Thyroid gland (tissue), 4 donors: ENCODE measurements at regions not wholly inside any gene's neighbourhood (a gene's known extent, or its start where the extent isn't known, plus 50 kb on each side); places are given as distances from the start of the nearest gene placed in this dataset.

Experiments
- CTCF ChIP-seq, 6 experiments: fragments of 200-600 bp in 3 of 6; fragments of 450-650 bp in 3 of 6; sonication (generic) in 3 of 6; IDR thresholded peaks; one replicate each; pipeline ENCODE4 v1.5.1; 2016 to 2019; ENCODE audit warnings: antibody characterized with exemption in 6 of 6, mild to moderate bottlenecking in 2 of 6, inconsistent platforms in 1 of 6, moderate library complexity in 1 of 6
- POLR2A ChIP-seq, 2 donors: fragments of 450-650 bp; IDR thresholded peaks; one replicate each; pipeline ENCODE4 v1.6.1; 2017; ENCODE audit warnings: antibody characterized with exemption in 2 of 2, mild to moderate bottlenecking in 2 of 2, moderate library complexity in 1 of 2

GRCh38 chr20:6410721-6411120 is 287.9 kb upstream of the FERMT1 start:
- TF ChIP-seq POLR2A (IDR thresholded peaks at IDR 0.05): no peak
- TF ChIP-seq CTCF (IDR thresholded peaks at IDR 0.05): no peak
